B cell (primary cell): ENCODE measurements at regions not wholly inside any gene's neighbourhood (a gene's known extent, or its start where the extent isn't known, plus 50 kb on each side); places are given as distances from the start of the nearest gene placed in this dataset.

Experiments used
- EZH2 ChIP-seq: IDR thresholded peaks from 2 replicates; pipeline ENCODE4 v1.6.1; 2012; ENCODE audit warnings: borderline replicate concordance, low read depth, mild to moderate bottlenecking, moderate library complexity, low read length; ENCODE audit not compliant: insufficient read depth, poor library complexity, severe bottlenecking
- TF ChIP-seq, protein P1 (sequence below): fragments of 200-600 bp; IDR thresholded peaks from one replicate; pipeline ENCODE4 v1.8.0; 2022; ENCODE audit warnings: antibody characterized with exemption, mild to moderate bottlenecking

DNA sequence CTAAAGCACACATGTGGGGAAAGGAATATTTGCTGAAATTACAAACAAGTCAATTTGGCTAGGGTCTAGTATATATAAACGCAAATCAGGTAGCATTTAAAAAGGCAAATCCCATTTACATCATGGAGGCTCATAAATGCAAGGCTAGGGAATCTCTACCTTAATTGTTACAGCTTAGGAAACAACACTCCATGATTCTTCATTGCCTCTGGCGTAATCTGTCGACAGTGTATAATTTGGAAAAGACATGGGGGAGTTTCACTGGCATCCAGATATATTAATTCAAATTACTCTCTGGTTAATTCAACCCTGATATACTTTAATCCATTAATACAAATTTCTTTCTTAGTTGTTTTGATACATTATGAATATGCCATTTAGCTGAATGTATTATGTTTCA, 1630.2 kb upstream of the FLRT2 start:
- TF ChIP-seq, protein P1, sequence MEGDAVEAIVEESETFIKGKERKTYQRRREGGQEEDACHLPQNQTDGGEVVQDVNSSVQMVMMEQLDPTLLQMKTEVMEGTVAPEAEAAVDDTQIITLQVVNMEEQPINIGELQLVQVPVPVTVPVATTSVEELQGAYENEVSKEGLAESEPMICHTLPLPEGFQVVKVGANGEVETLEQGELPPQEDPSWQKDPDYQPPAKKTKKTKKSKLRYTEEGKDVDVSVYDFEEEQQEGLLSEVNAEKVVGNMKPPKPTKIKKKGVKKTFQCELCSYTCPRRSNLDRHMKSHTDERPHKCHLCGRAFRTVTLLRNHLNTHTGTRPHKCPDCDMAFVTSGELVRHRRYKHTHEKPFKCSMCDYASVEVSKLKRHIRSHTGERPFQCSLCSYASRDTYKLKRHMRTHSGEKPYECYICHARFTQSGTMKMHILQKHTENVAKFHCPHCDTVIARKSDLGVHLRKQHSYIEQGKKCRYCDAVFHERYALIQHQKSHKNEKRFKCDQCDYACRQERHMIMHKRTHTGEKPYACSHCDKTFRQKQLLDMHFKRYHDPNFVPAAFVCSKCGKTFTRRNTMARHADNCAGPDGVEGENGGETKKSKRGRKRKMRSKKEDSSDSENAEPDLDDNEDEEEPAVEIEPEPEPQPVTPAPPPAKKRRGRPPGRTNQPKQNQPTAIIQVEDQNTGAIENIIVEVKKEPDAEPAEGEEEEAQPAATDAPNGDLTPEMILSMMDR: no peak
- TF ChIP-seq EZH2: no peak
